ENCODE measurements at regions not wholly inside any gene's neighbourhood (a gene's known extent, or its start where the extent isn't known, plus 50 kb on each side); places are given as distances from the start of the nearest gene placed in this dataset.

GRCh38 chr5:92992073-92992472 is 588.9 kb downstream of the NR2F1-AS1 start:
- no peak for TF ChIP-seq CTCF (IDR thresholded peaks at IDR 0.05)
- TF ChIP-seq EZH2 (IDR thresholded peaks at IDR 0.05; ENCODE audit: borderline replicate concordance, insufficient read depth, low read depth, low read length, poor library complexity, severe bottlenecking) = no peak

All from B cell (primary cell).